HCT116 (cell line): ENCODE measurements at regions not wholly inside any gene's neighbourhood (a gene's known extent, or its start where the extent isn't known, plus 50 kb on each side); places are given as distances from the start of the nearest gene placed in this dataset.

Source experiments
- ELF1 ChIP-seq: IDR thresholded peaks from 2 replicates; pipeline ENCODE4 v1.6.1; 2012; ENCODE audit warnings: low read depth, borderline replicate concordance
- EZH2 ChIP-seq: fragments of 200-600 bp; sonication (generic); IDR thresholded peaks from 2 replicates; pipeline ENCODE4 v1.6.1; 2017; ENCODE audit warnings: antibody characterized with exemption, mixed run types
- EZH2phosphoT487 ChIP-seq: fragments of 200-600 bp; IDR thresholded peaks from 2 replicates; pipeline ENCODE4 v1.6.1; 2018; ENCODE audit warnings: antibody characterized with exemption, borderline replicate concordance
- POLR2A ChIP-seq: IDR thresholded peaks from 2 replicates; pipeline ENCODE4 v1.7.0; 2011; ENCODE audit warnings: borderline replicate concordance; ENCODE audit not compliant: insufficient read depth, insufficient read length; ENCODE audit errors: extremely low read depth
- POLR2AphosphoS5 ChIP-seq: IDR thresholded peaks from 2 replicates; pipeline ENCODE4 v1.6.1; 2011; ENCODE audit warnings: mild to moderate bottlenecking, low read depth, low read length, moderate library complexity
- SP1 ChIP-seq: IDR thresholded peaks from 2 replicates; pipeline ENCODE4 v1.6.1; 2012; ENCODE audit warnings: low read depth
- YY1 ChIP-seq: IDR thresholded peaks from 2 replicates; pipeline ENCODE4 v1.6.1; 2011; ENCODE audit warnings: low read length, low read depth, moderate library complexity, mild to moderate bottlenecking; ENCODE audit not compliant: insufficient replicate concordance; ENCODE audit errors: extremely low read depth
- ZFX ChIP-seq: fragments of 450-650 bp; IDR thresholded peaks from 2 replicates; pipeline ENCODE4 v1.6.1; 2017
- ZNF274 ChIP-seq: fragments of 200-500 bp; sonication (Bioruptor generic); IDR thresholded peaks from 2 replicates; pipeline ENCODE4 v1.6.1; 2014; ENCODE audit warnings: mild to moderate bottlenecking, low read depth, low read length, inconsistent platforms
- TF ChIP-seq, protein P1 (sequence below): IDR thresholded peaks from 2 replicates; pipeline ENCODE4 v1.6.1; 2012; ENCODE audit warnings: low read depth
- TF ChIP-seq, protein P2 (sequence below), 3 experiments: fragments of 200-600 bp in 1 of 3; sonication (generic) in 1 of 3; IDR thresholded peaks in 2 of 3; conservative IDR thresholded peaks in 1 of 3; 2 replicates each; pipeline ENCODE4 v1.5.1; 2012 to 2017; ENCODE audit warnings: low read depth in 2 of 3, low read length in 2 of 3, antibody characterized with exemption in 1 of 3, borderline replicate concordance in 1 of 3, control low read depth in 1 of 3, mild to moderate bottlenecking in 1 of 3, mixed read lengths in 1 of 3, mixed run types in 1 of 3, moderate library complexity in 1 of 3; ENCODE audit not compliant: insufficient read depth in 1 of 3
- TF ChIP-seq, protein P3 (sequence below): IDR thresholded peaks from 2 replicates; pipeline ENCODE4 v1.6.1; 2012
- TF ChIP-seq, protein P4 (sequence below): IDR thresholded peaks from 2 replicates; pipeline ENCODE4 v1.6.1; 2012

DNA sequence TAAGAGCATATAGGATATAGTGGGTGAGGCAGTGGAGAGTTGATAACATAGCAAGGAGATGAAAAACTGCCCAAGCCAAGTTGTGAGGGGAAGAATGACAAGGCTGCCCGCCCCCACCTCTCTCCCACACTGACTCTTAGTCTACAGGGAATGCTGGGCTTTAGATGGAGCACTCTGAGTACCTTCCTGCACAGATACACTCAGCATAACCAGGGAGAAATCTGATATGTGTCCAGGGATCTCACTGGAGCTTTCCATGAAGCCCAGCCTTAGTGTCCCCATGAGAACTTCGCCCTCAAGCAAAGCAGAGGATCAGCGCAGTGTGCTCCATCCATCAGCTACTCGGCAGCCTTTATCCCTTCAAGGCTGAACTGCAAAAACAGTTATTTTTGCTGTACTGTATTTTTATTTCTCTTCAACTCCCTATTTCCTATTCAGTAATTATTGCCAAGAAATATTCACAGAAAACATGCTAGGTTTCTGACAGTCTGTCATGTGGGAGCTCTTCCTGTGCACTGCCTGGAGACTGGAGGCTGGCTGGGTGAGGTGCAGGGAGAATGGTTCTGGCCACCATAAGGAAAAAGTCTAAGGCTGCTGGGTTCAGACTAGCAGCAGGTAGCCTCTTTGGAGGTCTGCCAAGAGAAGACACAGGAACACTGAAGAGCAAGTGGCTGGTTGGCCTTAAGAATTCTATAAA, 475.2 kb upstream of the PPP2R3A start:
- no peak for TF ChIP-seq POLR2AphosphoS5
- TF ChIP-seq, protein P1, sequence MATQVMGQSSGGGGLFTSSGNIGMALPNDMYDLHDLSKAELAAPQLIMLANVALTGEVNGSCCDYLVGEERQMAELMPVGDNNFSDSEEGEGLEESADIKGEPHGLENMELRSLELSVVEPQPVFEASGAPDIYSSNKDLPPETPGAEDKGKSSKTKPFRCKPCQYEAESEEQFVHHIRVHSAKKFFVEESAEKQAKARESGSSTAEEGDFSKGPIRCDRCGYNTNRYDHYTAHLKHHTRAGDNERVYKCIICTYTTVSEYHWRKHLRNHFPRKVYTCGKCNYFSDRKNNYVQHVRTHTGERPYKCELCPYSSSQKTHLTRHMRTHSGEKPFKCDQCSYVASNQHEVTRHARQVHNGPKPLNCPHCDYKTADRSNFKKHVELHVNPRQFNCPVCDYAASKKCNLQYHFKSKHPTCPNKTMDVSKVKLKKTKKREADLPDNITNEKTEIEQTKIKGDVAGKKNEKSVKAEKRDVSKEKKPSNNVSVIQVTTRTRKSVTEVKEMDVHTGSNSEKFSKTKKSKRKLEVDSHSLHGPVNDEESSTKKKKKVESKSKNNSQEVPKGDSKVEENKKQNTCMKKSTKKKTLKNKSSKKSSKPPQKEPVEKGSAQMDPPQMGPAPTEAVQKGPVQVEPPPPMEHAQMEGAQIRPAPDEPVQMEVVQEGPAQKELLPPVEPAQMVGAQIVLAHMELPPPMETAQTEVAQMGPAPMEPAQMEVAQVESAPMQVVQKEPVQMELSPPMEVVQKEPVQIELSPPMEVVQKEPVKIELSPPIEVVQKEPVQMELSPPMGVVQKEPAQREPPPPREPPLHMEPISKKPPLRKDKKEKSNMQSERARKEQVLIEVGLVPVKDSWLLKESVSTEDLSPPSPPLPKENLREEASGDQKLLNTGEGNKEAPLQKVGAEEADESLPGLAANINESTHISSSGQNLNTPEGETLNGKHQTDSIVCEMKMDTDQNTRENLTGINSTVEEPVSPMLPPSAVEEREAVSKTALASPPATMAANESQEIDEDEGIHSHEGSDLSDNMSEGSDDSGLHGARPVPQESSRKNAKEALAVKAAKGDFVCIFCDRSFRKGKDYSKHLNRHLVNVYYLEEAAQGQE: no peak
- TF ChIP-seq ZNF274: no peak
- TF ChIP-seq EZH2phosphoT487: no peak
- TF ChIP-seq, protein P2, sequence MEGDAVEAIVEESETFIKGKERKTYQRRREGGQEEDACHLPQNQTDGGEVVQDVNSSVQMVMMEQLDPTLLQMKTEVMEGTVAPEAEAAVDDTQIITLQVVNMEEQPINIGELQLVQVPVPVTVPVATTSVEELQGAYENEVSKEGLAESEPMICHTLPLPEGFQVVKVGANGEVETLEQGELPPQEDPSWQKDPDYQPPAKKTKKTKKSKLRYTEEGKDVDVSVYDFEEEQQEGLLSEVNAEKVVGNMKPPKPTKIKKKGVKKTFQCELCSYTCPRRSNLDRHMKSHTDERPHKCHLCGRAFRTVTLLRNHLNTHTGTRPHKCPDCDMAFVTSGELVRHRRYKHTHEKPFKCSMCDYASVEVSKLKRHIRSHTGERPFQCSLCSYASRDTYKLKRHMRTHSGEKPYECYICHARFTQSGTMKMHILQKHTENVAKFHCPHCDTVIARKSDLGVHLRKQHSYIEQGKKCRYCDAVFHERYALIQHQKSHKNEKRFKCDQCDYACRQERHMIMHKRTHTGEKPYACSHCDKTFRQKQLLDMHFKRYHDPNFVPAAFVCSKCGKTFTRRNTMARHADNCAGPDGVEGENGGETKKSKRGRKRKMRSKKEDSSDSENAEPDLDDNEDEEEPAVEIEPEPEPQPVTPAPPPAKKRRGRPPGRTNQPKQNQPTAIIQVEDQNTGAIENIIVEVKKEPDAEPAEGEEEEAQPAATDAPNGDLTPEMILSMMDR (IDR thresholded peaks at IDR 0.05 in 2 of 3, conservative IDR thresholded peaks at IDR 0.05 in 1 of 3; ENCODE audit: borderline replicate concordance in 1 of 3, insufficient read depth in 1 of 3, low read depth in 2 of 3, low read length in 2 of 3): no peak
- no peak for TF ChIP-seq POLR2A
- TF ChIP-seq, protein P3, sequence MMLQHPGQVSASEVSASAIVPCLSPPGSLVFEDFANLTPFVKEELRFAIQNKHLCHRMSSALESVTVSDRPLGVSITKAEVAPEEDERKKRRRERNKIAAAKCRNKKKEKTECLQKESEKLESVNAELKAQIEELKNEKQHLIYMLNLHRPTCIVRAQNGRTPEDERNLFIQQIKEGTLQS: no peak
- no peak for TF ChIP-seq EZH2
- no peak for TF ChIP-seq SP1
- TF ChIP-seq, protein P4, sequence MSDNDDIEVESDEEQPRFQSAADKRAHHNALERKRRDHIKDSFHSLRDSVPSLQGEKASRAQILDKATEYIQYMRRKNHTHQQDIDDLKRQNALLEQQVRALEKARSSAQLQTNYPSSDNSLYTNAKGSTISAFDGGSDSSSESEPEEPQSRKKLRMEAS: no peak
- TF ChIP-seq ELF1: no peak
- TF ChIP-seq ZFX: no peak
- TF ChIP-seq YY1: no peak
